Liver (tissue), 8 donors: ENCODE measurements at regions not wholly inside any gene's neighbourhood (a gene's known extent, or its start where the extent isn't known, plus 50 kb on each side); places are given as distances from the start of the nearest gene placed in this dataset.

Experiments used
- DNase-seq: peaks from one replicate; pipeline ENCODE4 v3.0.0-alpha.2; 2017; ENCODE audit warnings: low spot score
- H3K27ac ChIP-seq, 2 donors: one replicate each; pipeline ENCODE4 v1.7.0; 2013; ENCODE audit warnings: inconsistent platforms in 2 of 2, low read length in 2 of 2, control low read depth in 1 of 2, low read depth in 1 of 2, mild to moderate bottlenecking in 1 of 2
- H3K27me3 ChIP-seq, 4 donors: one replicate each; pipeline versions ENCODE4 v1.6.1 to v1.7.0; 2013; ENCODE audit warnings: low read length in 3 of 4, inconsistent platforms in 1 of 4, mild to moderate bottlenecking in 1 of 4, moderate library complexity in 1 of 4; ENCODE audit not compliant: control insufficient read depth in 4 of 4, insufficient read depth in 4 of 4
- H3K36me3 ChIP-seq, 4 donors: one replicate each; pipeline versions ENCODE4 v1.6.1 to v1.7.0; 2013; ENCODE audit warnings: low read length in 3 of 4, mild to moderate bottlenecking in 3 of 4, low read depth in 1 of 4, moderate library complexity in 1 of 4; ENCODE audit not compliant: control insufficient read depth in 4 of 4, insufficient read depth in 3 of 4
- H3K4me1 ChIP-seq, 4 donors: one replicate each; pipeline versions ENCODE4 v1.6.1 to v1.7.0; 2013; ENCODE audit warnings: low read length in 3 of 4, mild to moderate bottlenecking in 3 of 4, moderate library complexity in 1 of 4; ENCODE audit not compliant: control insufficient read depth in 4 of 4, insufficient read depth in 4 of 4
- H3K4me3 ChIP-seq, 3 donors: one replicate each; pipeline versions ENCODE4 v1.6.1 to v1.7.0; 2013; ENCODE audit warnings: low read length in 3 of 3, control low read depth in 1 of 3, low read depth in 1 of 3, mild to moderate bottlenecking in 1 of 3
- H3K9ac ChIP-seq, 2 donors: one replicate each; pipeline ENCODE4 v1.7.0; 2013; ENCODE audit warnings: low read length in 2 of 2, mild to moderate bottlenecking in 2 of 2, moderate library complexity in 2 of 2, control low read depth in 1 of 2, low read depth in 1 of 2
- H3K9me3 ChIP-seq, 4 donors: one replicate each; pipeline versions ENCODE4 v1.6.1 to v1.7.0; 2013; ENCODE audit warnings: low read length in 3 of 4; ENCODE audit not compliant: control insufficient read depth in 4 of 4
- ATF3 ChIP-seq: IDR thresholded peaks from 2 replicates; pipeline ENCODE4 v1.6.1; 2016; ENCODE audit warnings: antibody characterized with exemption
- CTCF ChIP-seq: fragments of 150-350 bp; IDR thresholded peaks from 2 replicates; pipeline ENCODE4 v1.5.1; 2017; ENCODE audit warnings: improper control_type of control experiment, low read depth, low read length; ENCODE audit not compliant: missing input control
- EGR1 ChIP-seq, 2 donors: IDR thresholded peaks; 2 replicates each; pipeline ENCODE4 v1.6.1; 2016 to 2018; ENCODE audit warnings: antibody characterized with exemption in 2 of 2, low read depth in 2 of 2
- FOXA1 ChIP-seq: IDR thresholded peaks from 2 replicates; pipeline ENCODE4 v1.6.1; 2016; ENCODE audit warnings: antibody characterized with exemption
- FOXA2 ChIP-seq: IDR thresholded peaks from 2 replicates; pipeline ENCODE4 v1.6.1; 2016; ENCODE audit warnings: antibody characterized with exemption
- GABPA ChIP-seq, 2 donors: IDR thresholded peaks in 1 of 2; conservative IDR thresholded peaks in 1 of 2; 2 replicates each; pipeline ENCODE4 v1.6.1; 2016; ENCODE audit warnings: antibody characterized with exemption in 2 of 2, mild to moderate bottlenecking in 1 of 2, moderate library complexity in 1 of 2
- HNF4A ChIP-seq, 2 donors: conservative IDR thresholded peaks; 2 replicates each; pipeline ENCODE4 v1.6.1; 2016; ENCODE audit warnings: antibody characterized with exemption in 2 of 2, mild to moderate bottlenecking in 2 of 2
- HNF4G ChIP-seq: IDR thresholded peaks from 2 replicates; pipeline ENCODE4 v1.6.1; 2016; ENCODE audit warnings: antibody characterized with exemption
- JUND ChIP-seq, 2 donors: IDR thresholded peaks; 2 replicates each; pipeline ENCODE4 v1.6.1; 2016; ENCODE audit warnings: antibody characterized with exemption in 2 of 2
- NR2F2 ChIP-seq: IDR thresholded peaks from 2 replicates; pipeline ENCODE4 v1.6.1; 2016; ENCODE audit warnings: antibody characterized with exemption
- RAD21 ChIP-seq, 2 donors: IDR thresholded peaks; 2 replicates each; pipeline ENCODE4 v1.6.1; 2016; ENCODE audit warnings: antibody characterized with exemption in 2 of 2, mild to moderate bottlenecking in 2 of 2
- RXRA ChIP-seq, 2 donors: IDR thresholded peaks; 2 replicates each; pipeline ENCODE4 v1.6.1; 2017 to 2018; ENCODE audit warnings: antibody characterized with exemption in 2 of 2, mild to moderate bottlenecking in 1 of 2
- SP1 ChIP-seq: IDR thresholded peaks from 2 replicates; pipeline ENCODE4 v1.6.1; 2018; ENCODE audit warnings: antibody characterized with exemption, mild to moderate bottlenecking
- TAF1 ChIP-seq: conservative IDR thresholded peaks from 2 replicates; pipeline ENCODE4 v1.6.1; 2016; ENCODE audit warnings: antibody characterized with exemption, mild to moderate bottlenecking
- YY1 ChIP-seq: IDR thresholded peaks from 2 replicates; pipeline ENCODE4 v1.6.1; 2016; ENCODE audit warnings: antibody characterized with exemption, mild to moderate bottlenecking
- WGBS: extraction: QIAGEN DNeasy Blood & Tissue Kit; methylation state at CpG from one replicate; pipeline ENCODE4 v1.1.7; 2013; 5-methylcytosine and 5-hydroxymethylcytosine counted together
- TF ChIP-seq, protein P1 (sequence below): IDR thresholded peaks from 2 replicates; pipeline ENCODE4 v1.6.1; 2016; ENCODE audit warnings: antibody characterized with exemption
- TF ChIP-seq, protein P2 (sequence below): IDR thresholded peaks from 2 replicates; pipeline ENCODE4 v1.6.1; 2016; ENCODE audit warnings: antibody characterized with exemption
- TF ChIP-seq, protein P3 (sequence below): IDR thresholded peaks from 2 replicates; pipeline ENCODE4 v1.6.1; 2016; ENCODE audit warnings: antibody characterized with exemption, mild to moderate bottlenecking
- donor health status: healthy.
- donor health status: healthy.
- donor health status: healthy.
- donor health status: healthy.
- donor health status: healthy.

- 70% methylated on average over 14 of the region's 14 CpGs for WGBS
- Histone ChIP-seq H3K27me3 (no peaks in the 10 kb centered on the region), H3K27ac (peak overlapping the region in 1 of 2 donors; percentile 18), H3K9ac (no peak overlapping the region), H3K4me3 (no peak overlapping the region), H3K36me3 (no peaks in the 10 kb centered on the region), H3K9me3 (no peaks in the 10 kb centered on the region), H3K4me1 (peaks cover 2 to 29% (median 23%) of the 10 kb centered on the region in 4 donors)
- TF ChIP-seq, protein P1, sequence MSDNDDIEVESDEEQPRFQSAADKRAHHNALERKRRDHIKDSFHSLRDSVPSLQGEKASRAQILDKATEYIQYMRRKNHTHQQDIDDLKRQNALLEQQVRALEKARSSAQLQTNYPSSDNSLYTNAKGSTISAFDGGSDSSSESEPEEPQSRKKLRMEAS, result no peak
- no peak for DNase-seq
Measured at GRCh38 chr5:74543162-74543995, 97.1 kb downstream of the ENC1 start.

GRCh38 chr5:74542482-74542881 lies 98.0 kb downstream of the ENC1 start:
- Histone ChIP-seq H3K4me1 (peaks cover 3 to 38% (median 31%) of the 10 kb centered on the region in 4 donors), H3K9me3 (no peaks in the 10 kb centered on the region), H3K4me3 (no peak overlapping the region), H3K36me3 (no peaks in the 10 kb centered on the region), H3K9ac (no peak overlapping the region), H3K27me3 (no peaks in the 10 kb centered on the region), H3K27ac (no peak overlapping the region)
- TF ChIP-seq TAF1, result no peak
- no peak for TF ChIP-seq RAD21 (IDR thresholded peaks at IDR 0.05)
- no peak for TF ChIP-seq JUND (IDR thresholded peaks at IDR 0.05)
- TF ChIP-seq, protein P1, result no peak
- TF ChIP-seq RXRA (IDR thresholded peaks at IDR 0.05), result no peak
- no peak for TF ChIP-seq NR2F2
- TF ChIP-seq FOXA2, result no peak
- TF ChIP-seq HNF4G, result no peak
- TF ChIP-seq, protein P2, sequence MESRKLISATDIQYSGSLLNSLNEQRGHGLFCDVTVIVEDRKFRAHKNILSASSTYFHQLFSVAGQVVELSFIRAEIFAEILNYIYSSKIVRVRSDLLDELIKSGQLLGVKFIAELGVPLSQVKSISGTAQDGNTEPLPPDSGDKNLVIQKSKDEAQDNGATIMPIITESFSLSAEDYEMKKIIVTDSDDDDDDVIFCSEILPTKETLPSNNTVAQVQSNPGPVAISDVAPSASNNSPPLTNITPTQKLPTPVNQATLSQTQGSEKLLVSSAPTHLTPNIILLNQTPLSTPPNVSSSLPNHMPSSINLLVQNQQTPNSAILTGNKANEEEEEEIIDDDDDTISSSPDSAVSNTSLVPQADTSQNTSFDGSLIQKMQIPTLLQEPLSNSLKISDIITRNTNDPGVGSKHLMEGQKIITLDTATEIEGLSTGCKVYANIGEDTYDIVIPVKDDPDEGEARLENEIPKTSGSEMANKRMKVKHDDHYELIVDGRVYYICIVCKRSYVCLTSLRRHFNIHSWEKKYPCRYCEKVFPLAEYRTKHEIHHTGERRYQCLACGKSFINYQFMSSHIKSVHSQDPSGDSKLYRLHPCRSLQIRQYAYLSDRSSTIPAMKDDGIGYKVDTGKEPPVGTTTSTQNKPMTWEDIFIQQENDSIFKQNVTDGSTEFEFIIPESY, result no peak
- TF ChIP-seq HNF4A (conservative IDR thresholded peaks at IDR 0.05), result no peak
- no peak for TF ChIP-seq GABPA (IDR thresholded peaks at IDR 0.05 in 1 of 2, conservative IDR thresholded peaks at IDR 0.05 in 1 of 2)
- TF ChIP-seq CTCF, result no peak
- no peak for TF ChIP-seq ATF3
- no peak for TF ChIP-seq SP1
- TF ChIP-seq EGR1 (IDR thresholded peaks at IDR 0.05; ENCODE audit: low read depth in 2 of 2), result no peak
- TF ChIP-seq FOXA1, result no peak
- TF ChIP-seq YY1, result no peak
- TF ChIP-seq, protein P3, sequence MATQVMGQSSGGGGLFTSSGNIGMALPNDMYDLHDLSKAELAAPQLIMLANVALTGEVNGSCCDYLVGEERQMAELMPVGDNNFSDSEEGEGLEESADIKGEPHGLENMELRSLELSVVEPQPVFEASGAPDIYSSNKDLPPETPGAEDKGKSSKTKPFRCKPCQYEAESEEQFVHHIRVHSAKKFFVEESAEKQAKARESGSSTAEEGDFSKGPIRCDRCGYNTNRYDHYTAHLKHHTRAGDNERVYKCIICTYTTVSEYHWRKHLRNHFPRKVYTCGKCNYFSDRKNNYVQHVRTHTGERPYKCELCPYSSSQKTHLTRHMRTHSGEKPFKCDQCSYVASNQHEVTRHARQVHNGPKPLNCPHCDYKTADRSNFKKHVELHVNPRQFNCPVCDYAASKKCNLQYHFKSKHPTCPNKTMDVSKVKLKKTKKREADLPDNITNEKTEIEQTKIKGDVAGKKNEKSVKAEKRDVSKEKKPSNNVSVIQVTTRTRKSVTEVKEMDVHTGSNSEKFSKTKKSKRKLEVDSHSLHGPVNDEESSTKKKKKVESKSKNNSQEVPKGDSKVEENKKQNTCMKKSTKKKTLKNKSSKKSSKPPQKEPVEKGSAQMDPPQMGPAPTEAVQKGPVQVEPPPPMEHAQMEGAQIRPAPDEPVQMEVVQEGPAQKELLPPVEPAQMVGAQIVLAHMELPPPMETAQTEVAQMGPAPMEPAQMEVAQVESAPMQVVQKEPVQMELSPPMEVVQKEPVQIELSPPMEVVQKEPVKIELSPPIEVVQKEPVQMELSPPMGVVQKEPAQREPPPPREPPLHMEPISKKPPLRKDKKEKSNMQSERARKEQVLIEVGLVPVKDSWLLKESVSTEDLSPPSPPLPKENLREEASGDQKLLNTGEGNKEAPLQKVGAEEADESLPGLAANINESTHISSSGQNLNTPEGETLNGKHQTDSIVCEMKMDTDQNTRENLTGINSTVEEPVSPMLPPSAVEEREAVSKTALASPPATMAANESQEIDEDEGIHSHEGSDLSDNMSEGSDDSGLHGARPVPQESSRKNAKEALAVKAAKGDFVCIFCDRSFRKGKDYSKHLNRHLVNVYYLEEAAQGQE, result no peak
- DNase-seq, result no peak
- WGBS, result 88% methylated on average over 3 of the region's 3 CpGs
